ENCODE measurements at regions not wholly inside any gene's neighbourhood (a gene's known extent, or its start where the extent isn't known, plus 50 kb on each side); places are given as distances from the start of the nearest gene placed in this dataset.

DNA sequence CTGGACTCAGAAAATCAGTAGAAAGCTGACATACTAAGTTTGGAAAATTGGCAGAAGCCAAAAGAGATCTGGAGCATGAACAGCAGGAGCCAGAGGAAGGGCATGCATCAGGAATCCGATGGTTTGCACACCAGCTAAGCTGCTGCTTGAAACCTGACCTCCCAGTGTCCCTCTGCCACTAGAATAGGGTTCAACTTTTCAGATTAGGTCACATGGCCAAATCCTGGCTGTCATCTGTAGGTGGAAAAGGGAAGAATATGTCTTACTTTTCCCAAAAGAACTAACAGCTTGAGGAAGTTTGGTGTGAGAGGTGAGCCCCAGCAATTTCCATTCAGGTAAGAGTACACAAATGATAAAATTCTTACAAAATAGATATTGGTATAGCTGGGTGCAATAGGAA is 732.6 kb downstream of the RERGL start:
- H3K9me2 ChIP-seq (ENCODE audit: insufficient read depth, low read length), result no peaks in the 10 kb centered on the region
- H3F3A ChIP-seq (ENCODE audit: insufficient read depth, low read length, poor library complexity, severe bottlenecking), result no peaks in the 10 kb centered on the region
- H3K9me3 ChIP-seq (ENCODE audit: low read length), result no peaks in the 10 kb centered on the region
- H4K20me1 ChIP-seq (ENCODE audit: insufficient read depth), result no peaks in the 10 kb centered on the region
- H3K9ac ChIP-seq (ENCODE audit: low read length), result no peak overlapping the region
- H3K79me2 ChIP-seq (replicated peaks; ENCODE audit: insufficient read depth, low read length), result no peaks in the 10 kb centered on the region
- no peak overlapping the region for H3K4me3 ChIP-seq (ENCODE audit: low read length)
- TF ChIP-seq, protein P1, sequence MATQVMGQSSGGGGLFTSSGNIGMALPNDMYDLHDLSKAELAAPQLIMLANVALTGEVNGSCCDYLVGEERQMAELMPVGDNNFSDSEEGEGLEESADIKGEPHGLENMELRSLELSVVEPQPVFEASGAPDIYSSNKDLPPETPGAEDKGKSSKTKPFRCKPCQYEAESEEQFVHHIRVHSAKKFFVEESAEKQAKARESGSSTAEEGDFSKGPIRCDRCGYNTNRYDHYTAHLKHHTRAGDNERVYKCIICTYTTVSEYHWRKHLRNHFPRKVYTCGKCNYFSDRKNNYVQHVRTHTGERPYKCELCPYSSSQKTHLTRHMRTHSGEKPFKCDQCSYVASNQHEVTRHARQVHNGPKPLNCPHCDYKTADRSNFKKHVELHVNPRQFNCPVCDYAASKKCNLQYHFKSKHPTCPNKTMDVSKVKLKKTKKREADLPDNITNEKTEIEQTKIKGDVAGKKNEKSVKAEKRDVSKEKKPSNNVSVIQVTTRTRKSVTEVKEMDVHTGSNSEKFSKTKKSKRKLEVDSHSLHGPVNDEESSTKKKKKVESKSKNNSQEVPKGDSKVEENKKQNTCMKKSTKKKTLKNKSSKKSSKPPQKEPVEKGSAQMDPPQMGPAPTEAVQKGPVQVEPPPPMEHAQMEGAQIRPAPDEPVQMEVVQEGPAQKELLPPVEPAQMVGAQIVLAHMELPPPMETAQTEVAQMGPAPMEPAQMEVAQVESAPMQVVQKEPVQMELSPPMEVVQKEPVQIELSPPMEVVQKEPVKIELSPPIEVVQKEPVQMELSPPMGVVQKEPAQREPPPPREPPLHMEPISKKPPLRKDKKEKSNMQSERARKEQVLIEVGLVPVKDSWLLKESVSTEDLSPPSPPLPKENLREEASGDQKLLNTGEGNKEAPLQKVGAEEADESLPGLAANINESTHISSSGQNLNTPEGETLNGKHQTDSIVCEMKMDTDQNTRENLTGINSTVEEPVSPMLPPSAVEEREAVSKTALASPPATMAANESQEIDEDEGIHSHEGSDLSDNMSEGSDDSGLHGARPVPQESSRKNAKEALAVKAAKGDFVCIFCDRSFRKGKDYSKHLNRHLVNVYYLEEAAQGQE (IDR thresholded peaks at IDR 0.05; ENCODE audit: borderline replicate concordance), result no peak
- TF ChIP-seq EZH2 (IDR thresholded peaks at IDR 0.05; ENCODE audit: borderline replicate concordance, insufficient read depth, low read length, poor library complexity, severe bottlenecking) (no peak), SMC3 (conservative IDR thresholded peaks at IDR 0.05; ENCODE audit: poor library complexity) (no peak), TAF1 (IDR thresholded peaks at IDR 0.05; ENCODE audit: low read depth) (no peak), EP300 (conservative IDR thresholded peaks at IDR 0.05; ENCODE audit: poor library complexity, severe bottlenecking) (no peak), POLR2AphosphoS5 (IDR thresholded peaks at IDR 0.05) (no peak), RAD21 (conservative IDR thresholded peaks at IDR 0.05) (no peak), MXI1 (conservative IDR thresholded peaks at IDR 0.05; ENCODE audit: poor library complexity, severe bottlenecking) (no peak)
- TF ChIP-seq, protein P2, sequence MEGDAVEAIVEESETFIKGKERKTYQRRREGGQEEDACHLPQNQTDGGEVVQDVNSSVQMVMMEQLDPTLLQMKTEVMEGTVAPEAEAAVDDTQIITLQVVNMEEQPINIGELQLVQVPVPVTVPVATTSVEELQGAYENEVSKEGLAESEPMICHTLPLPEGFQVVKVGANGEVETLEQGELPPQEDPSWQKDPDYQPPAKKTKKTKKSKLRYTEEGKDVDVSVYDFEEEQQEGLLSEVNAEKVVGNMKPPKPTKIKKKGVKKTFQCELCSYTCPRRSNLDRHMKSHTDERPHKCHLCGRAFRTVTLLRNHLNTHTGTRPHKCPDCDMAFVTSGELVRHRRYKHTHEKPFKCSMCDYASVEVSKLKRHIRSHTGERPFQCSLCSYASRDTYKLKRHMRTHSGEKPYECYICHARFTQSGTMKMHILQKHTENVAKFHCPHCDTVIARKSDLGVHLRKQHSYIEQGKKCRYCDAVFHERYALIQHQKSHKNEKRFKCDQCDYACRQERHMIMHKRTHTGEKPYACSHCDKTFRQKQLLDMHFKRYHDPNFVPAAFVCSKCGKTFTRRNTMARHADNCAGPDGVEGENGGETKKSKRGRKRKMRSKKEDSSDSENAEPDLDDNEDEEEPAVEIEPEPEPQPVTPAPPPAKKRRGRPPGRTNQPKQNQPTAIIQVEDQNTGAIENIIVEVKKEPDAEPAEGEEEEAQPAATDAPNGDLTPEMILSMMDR (IDR thresholded peaks at IDR 0.05; ENCODE audit: poor library complexity, severe bottlenecking), result no peak
- no peak overlapping the region for H2AFZ ChIP-seq (ENCODE audit: low read depth, low read length)
- H3K4me2 ChIP-seq (ENCODE audit: low read length), result no peak overlapping the region
- no peaks in the 10 kb centered on the region for H3K36me3 ChIP-seq (ENCODE audit: insufficient read depth, low read length)
- no peaks in the 10 kb centered on the region for H3K27me3 ChIP-seq (ENCODE audit: insufficient read depth, low read depth, low read length)
- H3K27ac ChIP-seq (ENCODE audit: low read length), result no peak overlapping the region

DNA sequence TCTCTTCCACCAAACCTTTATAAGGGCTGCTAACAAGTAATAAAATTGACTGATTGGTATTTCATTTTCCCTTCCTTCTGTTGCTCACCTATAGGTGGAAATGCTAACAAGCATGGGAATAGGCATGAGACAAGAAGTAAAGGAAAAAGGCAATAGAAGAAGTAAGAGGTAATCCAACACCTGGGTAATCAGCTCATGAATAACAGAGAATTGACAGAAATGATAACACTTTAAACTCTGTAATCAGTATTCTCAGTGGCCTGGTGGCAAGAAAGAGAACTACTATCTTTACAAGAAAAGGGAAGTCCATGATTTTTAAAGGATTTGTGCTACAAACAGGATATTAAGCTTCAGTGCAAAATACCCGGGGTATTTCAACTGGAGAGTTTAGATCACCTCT is 737.8 kb downstream of the RERGL start:
- no peaks in the 10 kb centered on the region for H3K36me3 ChIP-seq (ENCODE audit: insufficient read depth, low read length)
- no peak overlapping the region for H2AFZ ChIP-seq (ENCODE audit: low read depth, low read length)
- H3K27me3 ChIP-seq (ENCODE audit: insufficient read depth, low read depth, low read length), result no peaks in the 10 kb centered on the region

DNA sequence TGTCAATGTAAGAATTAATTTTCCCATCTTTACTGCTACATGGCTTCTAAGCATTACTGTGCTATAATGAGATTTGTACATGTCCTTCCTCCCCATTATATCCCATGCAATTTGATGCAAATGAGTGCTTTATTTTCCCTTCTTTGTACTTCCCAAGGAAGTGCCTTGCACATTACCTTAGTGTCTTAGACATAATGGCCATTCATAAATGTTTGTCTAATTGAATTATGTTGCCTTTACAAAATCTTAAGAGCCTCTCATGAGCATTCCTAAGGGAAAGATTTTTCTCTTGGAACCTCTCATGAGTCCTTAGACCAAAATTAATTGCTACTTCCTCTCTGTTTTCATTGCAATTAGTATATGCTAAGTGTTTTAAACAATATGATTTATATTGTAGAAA is 741.7 kb downstream of the RERGL start:
- Histone ChIP-seq H3K27ac (ENCODE audit: low read length) (no peak overlapping the region), H3K9me2 (ENCODE audit: insufficient read depth, low read length) (no peaks in the 10 kb centered on the region), H3K79me2 (replicated peaks; ENCODE audit: insufficient read depth, low read length) (no peaks in the 10 kb centered on the region), H3K27me3 (ENCODE audit: insufficient read depth, low read depth, low read length) (no peaks in the 10 kb centered on the region), H3K9me3 (ENCODE audit: low read length) (no peaks in the 10 kb centered on the region), H3K4me2 (ENCODE audit: low read length) (no peak overlapping the region), H3K4me3 (ENCODE audit: low read length) (no peak overlapping the region), H4K20me1 (ENCODE audit: insufficient read depth) (no peaks in the 10 kb centered on the region), H3F3A (ENCODE audit: insufficient read depth, low read length, poor library complexity, severe bottlenecking) (no peaks in the 10 kb centered on the region), H2AFZ (ENCODE audit: low read depth, low read length) (no peak overlapping the region), H3K9ac (ENCODE audit: low read length) (no peak overlapping the region), H3K36me3 (ENCODE audit: insufficient read depth, low read length) (no peaks in the 10 kb centered on the region)
- TF ChIP-seq, protein P1 (IDR thresholded peaks at IDR 0.05; ENCODE audit: borderline replicate concordance), result no peak
- no peak for TF ChIP-seq SMC3 (conservative IDR thresholded peaks at IDR 0.05; ENCODE audit: poor library complexity)
- TF ChIP-seq RAD21 (conservative IDR thresholded peaks at IDR 0.05), result no peak
- no peak for TF ChIP-seq EZH2 (IDR thresholded peaks at IDR 0.05; ENCODE audit: borderline replicate concordance, insufficient read depth, low read length, poor library complexity, severe bottlenecking)
- TF ChIP-seq TAF1 (IDR thresholded peaks at IDR 0.05; ENCODE audit: low read depth), result no peak
- TF ChIP-seq, protein P2 (IDR thresholded peaks at IDR 0.05; ENCODE audit: poor library complexity, severe bottlenecking), result no peak
- TF ChIP-seq POLR2AphosphoS5 (IDR thresholded peaks at IDR 0.05), result no peak
- no peak for TF ChIP-seq EP300 (conservative IDR thresholded peaks at IDR 0.05; ENCODE audit: poor library complexity, severe bottlenecking)
- no peak for TF ChIP-seq MXI1 (conservative IDR thresholded peaks at IDR 0.05; ENCODE audit: poor library complexity, severe bottlenecking)

More for the DNA sequence above, 737.8 kb downstream of the RERGL start:
- Histone ChIP-seq H3K4me3 (ENCODE audit: low read length) (no peak overlapping the region), H3F3A (ENCODE audit: insufficient read depth, low read length, poor library complexity, severe bottlenecking) (no peaks in the 10 kb centered on the region), H3K27ac (ENCODE audit: low read length) (no peak overlapping the region), H3K9me2 (ENCODE audit: insufficient read depth, low read length) (no peaks in the 10 kb centered on the region), H3K79me2 (replicated peaks; ENCODE audit: insufficient read depth, low read length) (no peaks in the 10 kb centered on the region), H3K4me2 (ENCODE audit: low read length) (no peak overlapping the region), H3K9me3 (ENCODE audit: low read length) (no peaks in the 10 kb centered on the region), H3K9ac (ENCODE audit: low read length) (no peak overlapping the region), H4K20me1 (ENCODE audit: insufficient read depth) (no peaks in the 10 kb centered on the region)
- TF ChIP-seq SMC3 (conservative IDR thresholded peaks at IDR 0.05; ENCODE audit: poor library complexity), result no peak

All from neural cell (in vitro differentiated cells).